K562 (cell line): ENCODE measurements at regions not wholly inside any gene's neighbourhood (a gene's known extent, or its start where the extent isn't known, plus 50 kb on each side); places are given as distances from the start of the nearest gene placed in this dataset.

Experiments
- ATAC-seq: fragments of 200-7000 bp; cut with Tn5 transposase; 3 replicates; pipeline ENCODE4 v1.9.1; 2020; ENCODE audit warnings: moderate library complexity
- BruUV-seq: library from RNA; stranded (reverse); fragments of 400-500 nt; replicated peaks from 2 replicates; lab custom pipeline; 2021; lab: Mats Ljungman, UMichigan
- CTCF ChIA-PET: fragments of 300-600 bp; formaldehyde crosslinking; extraction: SDS; loops from one replicate; lab custom pipeline; 2021; ENCODE audit warnings: low intra/inter-chr PET ratio; lab: Yijun Ruan, JAX
- POLR2A ChIA-PET: fragments of 300-600, 350-650 bp; sonication (Branson Sonifier 250); formaldehyde crosslinking; extraction: SDS; loops from one replicate; lab custom pipeline; 2021; ENCODE audit warnings: antibody characterized with exemption, inconsistent platforms; lab: Yijun Ruan, JAX
- DNase-seq, 4 experiments: peaks; one replicate each; pipeline versions ENCODE4 v3.0.0 to v3.0.0-alpha.2; 2011 to 2018; ENCODE audit warnings: low spot score in 3 of 4, mixed read lengths in 3 of 4; ENCODE audit errors: extremely low read depth in 1 of 4
- FAIRE-seq: peaks from 2 replicates; lab custom pipeline; 2011; peaks lifted over from hg19 to GRCh38; lab: Jason Lieb, UNC
- H2AFZ ChIP-seq: 2 replicates; pipeline ENCODE4 v1.6.0; 2011; ENCODE audit warnings: low read depth, low read length, control low read depth, inconsistent platforms
- H3K27ac ChIP-seq: fragments of 200-600 bp; 3 replicates; pipeline ENCODE4 v1.8.0; 2011; ENCODE audit warnings: low read depth, mild to moderate bottlenecking, control low read depth, inconsistent platforms, low read length, moderate library complexity, mixed read lengths; ENCODE audit errors: extremely low read depth
- H3K27me3 ChIP-seq, 2 experiments: fragments of 300-600 bp in 1 of 2; 2 replicates in 1 of 2; 3 replicates in 1 of 2; pipeline versions ENCODE4 v1.6.0 to v1.8.0; 2011; ENCODE audit warnings: inconsistent platforms in 2 of 2, low read length in 2 of 2, mild to moderate bottlenecking in 1 of 2, mixed read lengths in 1 of 2, moderate library complexity in 1 of 2; ENCODE audit not compliant: control insufficient read depth in 2 of 2, insufficient read depth in 2 of 2
- H3K36me3 ChIP-seq: fragments of 300-600 bp; 3 replicates; pipeline ENCODE4 v1.8.0; 2011; ENCODE audit warnings: mild to moderate bottlenecking, low read length, inconsistent platforms; ENCODE audit not compliant: control insufficient read depth, insufficient read depth
- H3K4me1 ChIP-seq, 2 experiments: fragments of 200-600 bp in 1 of 2; replicated peaks in 1 of 2; 2 replicates in 1 of 2; 3 replicates in 1 of 2; pipeline versions ENCODE4 v1.5.1 to v1.8.0; 2011; ENCODE audit warnings: inconsistent platforms in 2 of 2, low read length in 2 of 2, mild to moderate bottlenecking in 1 of 2, mixed read lengths in 1 of 2, moderate library complexity in 1 of 2; ENCODE audit not compliant: control insufficient read depth in 2 of 2, insufficient read depth in 2 of 2
- H3K4me2 ChIP-seq: 2 replicates; pipeline ENCODE4 v1.6.1; 2011; ENCODE audit warnings: low read length, control low read depth, inconsistent platforms, mixed read lengths; ENCODE audit not compliant: insufficient read depth
- H3K4me3 ChIP-seq: fragments of 200-600 bp; sonication (generic), shearing (Covaris generic); 2 replicates; pipeline ENCODE4 v1.5.1; 2016; ENCODE audit warnings: control low read depth, inconsistent platforms
- H3K79me2 ChIP-seq: fragments of 200-600 bp; 3 replicates; pipeline ENCODE4 v1.8.0; 2011; ENCODE audit warnings: low read length, inconsistent platforms; ENCODE audit not compliant: control insufficient read depth, insufficient read depth
- H3K9ac ChIP-seq, 2 experiments: 2 replicates each; pipeline versions ENCODE4 v1.6.0 to v1.6.1; 2011; ENCODE audit warnings: low read depth in 2 of 2, low read length in 2 of 2, control low read depth in 1 of 2, inconsistent platforms in 1 of 2, mild to moderate bottlenecking in 1 of 2, mixed read lengths in 1 of 2; ENCODE audit not compliant: insufficient read depth in 1 of 2
- H3K9me1 ChIP-seq: one replicate; pipeline ENCODE4 v1.6.0; 2011; ENCODE audit warnings: inconsistent platforms, mild to moderate bottlenecking, low read length, moderate library complexity; ENCODE audit not compliant: control insufficient read depth, insufficient read depth
- H3K9me3 ChIP-seq: replicated peaks from 2 replicates; pipeline ENCODE4 v1.5.1; 2011; ENCODE audit warnings: low read depth, low read length, inconsistent platforms; ENCODE audit not compliant: control insufficient read depth, insufficient read depth
- H4K20me1 ChIP-seq: replicated peaks from 2 replicates; pipeline ENCODE4 v1.6.1; 2011; ENCODE audit warnings: low read length, inconsistent platforms, mixed read lengths; ENCODE audit not compliant: control insufficient read depth, insufficient read depth
- CHD4 ChIP-seq: fragments of 200-600 bp; sonication (generic); IDR thresholded peaks from 3 replicates; pipeline ENCODE4 v1.6.1; 2012; ENCODE audit warnings: low read depth, mild to moderate bottlenecking, mixed read lengths, low read length, inconsistent platforms; ENCODE audit not compliant: insufficient read depth, insufficient replicate concordance, poor library complexity, severe bottlenecking
- HDAC2 ChIP-seq: fragments of 450-650 bp; IDR thresholded peaks from 2 replicates; pipeline ENCODE4 v1.6.1; 2016; ENCODE audit warnings: mild to moderate bottlenecking
- HSF4 ChIP-seq: fragments of 250-450 bp; sonication (Bioruptor Pico); IDR thresholded peaks from 2 replicates; pipeline ENCODE4 v2.1.2; 2022; ENCODE audit warnings: mild to moderate bottlenecking, moderate library complexity, borderline replicate concordance
- IRF2 ChIP-seq: sonication (generic); formaldehyde crosslinking; IDR thresholded peaks from 2 replicates; pipeline ENCODE4 v1.8.1; 2022; ENCODE audit warnings: mild to moderate bottlenecking, missing genetic modification reagents
- PTRF ChIP-seq: fragments of 450-650 bp; IDR thresholded peaks from 2 replicates; pipeline ENCODE4 v1.6.1; 2016; ENCODE audit warnings: mild to moderate bottlenecking, missing genetic modification characterization, missing compliant biosample characterization
- RCOR1 ChIP-seq, 2 experiments: IDR thresholded peaks; 2 replicates each; pipeline ENCODE4 v1.6.1; 2012; ENCODE audit warnings: low read depth in 2 of 2, low read length in 2 of 2, borderline replicate concordance in 1 of 2, improper control_type of control experiment in 1 of 2
- TOE1 ChIP-seq, 2 experiments: fragments of 450-650 bp in 1 of 2; sonication (generic) in 1 of 2; formaldehyde crosslinking in 1 of 2; IDR thresholded peaks; 2 replicates each; pipeline versions ENCODE4 v1.7.1 to v1.8.0; 2016 to 2022; ENCODE audit warnings: borderline replicate concordance in 2 of 2, mild to moderate bottlenecking in 2 of 2, antibody characterized with exemption in 1 of 2, inconsistent platforms in 1 of 2, low read depth in 1 of 2, missing genetic modification reagents in 1 of 2, moderate library complexity in 1 of 2
- ZC3H8 ChIP-seq: fragments of 450-650 bp; IDR thresholded peaks from 2 replicates; pipeline ENCODE4 v1.6.1; 2017
- ZNF695 ChIP-seq: fragments of 450-650 bp; formaldehyde crosslinking; IDR thresholded peaks from 2 replicates; pipeline ENCODE4 v1.4.0; 2020; ENCODE audit warnings: mild to moderate bottlenecking, moderate library complexity
- WGBS: fragments of 100-300 bp; shearing (Covaris generic); methylation state at CpG from one replicate; pipeline ENCODE4 v1.1.6; 2016; ENCODE audit warnings: low coverage, mixed read lengths; ENCODE audit not compliant: insufficient coverage; ENCODE audit errors: missing lambda C conversion rate; 5-methylcytosine and 5-hydroxymethylcytosine counted together
- in situ Hi-C: fragments of 300-500 bp; cut with MboI; formaldehyde crosslinking; loops from 4 replicates; pipeline ENCODE4 v1.15.0; 2018; ENCODE audit warnings: inconsistent platforms, mixed read lengths
- intact Hi-C: fragments of 100-400 bp; cut with micrococcal nuclease; formaldehyde crosslinking; loops from 2 replicates; pipeline ENCODE4 v1.14.2; 2022
- TF ChIP-seq, protein P1 (sequence below): fragments of 250-450 bp; sonication (Bioruptor Pico); IDR thresholded peaks from 2 replicates; pipeline ENCODE4 v1.8.0; 2022; ENCODE audit warnings: moderate library complexity, mild to moderate bottlenecking, inconsistent platforms
- TF ChIP-seq, protein P2 (sequence below): IDR thresholded peaks from 3 replicates; pipeline ENCODE4 v1.6.1; 2011; ENCODE audit warnings: borderline replicate concordance, mild to moderate bottlenecking; ENCODE audit not compliant: insufficient read length, insufficient read depth
- TF ChIP-seq, protein P3 (sequence below): sonication (generic); formaldehyde crosslinking; IDR thresholded peaks from 2 replicates; pipeline ENCODE4 v1.8.1; 2023; ENCODE audit warnings: mild to moderate bottlenecking, missing genetic modification reagents
- TF ChIP-seq, protein P4 (sequence below): fragments of 450-650 bp; formaldehyde crosslinking; IDR thresholded peaks from 2 replicates; pipeline ENCODE4 v1.4.0; 2020; ENCODE audit warnings: mild to moderate bottlenecking, mixed read lengths
- TF ChIP-seq, protein P5 (sequence below): fragments of 450-650 bp; IDR thresholded peaks from 2 replicates; pipeline ENCODE4 v1.6.1; 2014; ENCODE audit warnings: low read depth, mild to moderate bottlenecking, moderate library complexity, borderline replicate concordance

DNA sequence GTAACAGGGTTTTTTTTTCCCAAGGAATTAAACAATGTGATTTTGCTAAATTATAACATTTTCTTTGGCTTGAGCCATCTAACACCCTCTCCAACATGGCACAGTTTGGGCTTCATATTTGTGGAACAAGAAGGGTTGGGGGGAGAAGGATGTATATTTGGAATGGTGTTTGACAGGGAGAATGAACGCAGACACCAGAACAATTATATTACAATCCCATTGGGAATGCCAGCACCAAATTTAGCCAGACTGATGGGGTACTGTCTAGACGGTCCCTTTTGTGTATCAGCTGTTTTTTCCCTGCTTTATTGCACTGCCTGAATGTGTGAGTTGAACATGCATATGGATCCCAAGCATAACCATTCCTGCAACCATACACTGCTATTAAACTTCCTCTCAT is 130.9 kb upstream of the TMEM161B start (continued):
- TF ChIP-seq TOE1 (IDR thresholded peaks at IDR 0.05; ENCODE audit: borderline replicate concordance) (no peak), TOE1 (CRISPR knock-in tag; IDR thresholded peaks at IDR 0.05; ENCODE audit: borderline replicate concordance, low read depth) (no peak), IRF2 (CRISPR knock-in tag) (no peak), ZNF695 (no peak), ZC3H8 (no peak)
- TF ChIP-seq, protein P1, sequence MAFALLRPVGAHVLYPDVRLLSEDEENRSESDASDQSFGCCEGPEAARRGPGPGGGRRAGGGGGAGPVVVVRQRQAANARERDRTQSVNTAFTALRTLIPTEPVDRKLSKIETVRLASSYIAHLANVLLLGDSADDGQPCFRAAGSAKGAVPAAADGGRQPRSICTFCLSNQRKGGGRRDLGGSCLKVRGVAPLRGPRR (CRISPR knock-in tag) = no peak
- TF ChIP-seq, protein P2, sequence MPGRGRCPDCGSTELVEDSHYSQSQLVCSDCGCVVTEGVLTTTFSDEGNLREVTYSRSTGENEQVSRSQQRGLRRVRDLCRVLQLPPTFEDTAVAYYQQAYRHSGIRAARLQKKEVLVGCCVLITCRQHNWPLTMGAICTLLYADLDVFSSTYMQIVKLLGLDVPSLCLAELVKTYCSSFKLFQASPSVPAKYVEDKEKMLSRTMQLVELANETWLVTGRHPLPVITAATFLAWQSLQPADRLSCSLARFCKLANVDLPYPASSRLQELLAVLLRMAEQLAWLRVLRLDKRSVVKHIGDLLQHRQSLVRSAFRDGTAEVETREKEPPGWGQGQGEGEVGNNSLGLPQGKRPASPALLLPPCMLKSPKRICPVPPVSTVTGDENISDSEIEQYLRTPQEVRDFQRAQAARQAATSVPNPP = no peak
- TF ChIP-seq, protein P3, sequence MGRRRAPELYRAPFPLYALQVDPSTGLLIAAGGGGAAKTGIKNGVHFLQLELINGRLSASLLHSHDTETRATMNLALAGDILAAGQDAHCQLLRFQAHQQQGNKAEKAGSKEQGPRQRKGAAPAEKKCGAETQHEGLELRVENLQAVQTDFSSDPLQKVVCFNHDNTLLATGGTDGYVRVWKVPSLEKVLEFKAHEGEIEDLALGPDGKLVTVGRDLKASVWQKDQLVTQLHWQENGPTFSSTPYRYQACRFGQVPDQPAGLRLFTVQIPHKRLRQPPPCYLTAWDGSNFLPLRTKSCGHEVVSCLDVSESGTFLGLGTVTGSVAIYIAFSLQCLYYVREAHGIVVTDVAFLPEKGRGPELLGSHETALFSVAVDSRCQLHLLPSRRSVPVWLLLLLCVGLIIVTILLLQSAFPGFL = no peak

DNA sequence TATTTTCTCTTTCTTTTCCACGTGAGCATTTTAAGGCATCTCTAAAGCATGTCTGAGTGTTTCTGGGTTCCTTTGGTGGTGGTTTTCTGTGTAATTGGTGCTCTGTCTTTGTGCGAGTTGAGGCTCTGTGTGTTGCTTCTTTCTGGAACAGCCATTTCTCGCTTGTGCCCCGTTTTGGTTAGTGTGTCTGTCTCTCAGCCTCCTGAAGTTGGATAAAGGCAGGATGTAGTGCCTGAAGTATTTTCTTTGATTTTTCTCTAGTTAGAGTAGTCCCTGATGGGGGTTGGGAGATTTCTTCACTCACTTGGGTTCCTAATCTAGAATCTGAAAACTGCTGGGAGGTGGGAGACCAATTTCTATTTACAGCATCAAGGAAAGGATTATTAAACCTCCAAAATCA is 129.7 kb upstream of the TMEM161B start:
- ChIA-PET CTCF (no interaction called here), POLR2A (no interaction called here)
- H2AFZ ChIP-seq = peak overlapping the region; percentile 41; the same call in 1 of the 2 replicates
- no peak for DNase-seq
- no peaks in the 10 kb centered on the region; a peak in 1 of 5 replicates for H3K4me1 ChIP-seq
- no peak overlapping the region for H3K27ac ChIP-seq
- FAIRE-seq = no peak
- no peaks in the 10 kb centered on the region for H3K36me3 ChIP-seq
- 7% methylated on average over 4 of the region's 4 CpGs for WGBS
- H3K27me3 ChIP-seq = no peaks in the 10 kb centered on the region
- H3K4me3 ChIP-seq = no peak overlapping the region
- H3K9me1 ChIP-seq = no peaks in the 10 kb centered on the region
- no peak overlapping the region for H3K4me2 ChIP-seq
- no peak overlapping the region for H3K9ac ChIP-seq
- no peaks in the 10 kb centered on the region for H3K79me2 ChIP-seq
- intact Hi-C loops = no loop called here
- BruUV-seq = no TSS peak
- in situ Hi-C loops = no loop called here
- H3K9me3 ChIP-seq = no peaks in the 10 kb centered on the region
- peak; percentile 45; the same call in 1 of the 3 replicates for ATAC-seq
- no peaks in the 10 kb centered on the region for H4K20me1 ChIP-seq
- TF ChIP-seq HSF4 (CRISPR knock-in tag) (no peak), CHD4 (no peak), HDAC2 (no peak), PTRF (tag) (no peak), RCOR1 (IDR thresholded peaks at IDR 0.05; ENCODE audit: borderline replicate concordance in 1 of 2, low read depth in 2 of 2, low read length in 2 of 2) (no peak)
- TF ChIP-seq, protein P1 (CRISPR knock-in tag) = no peak
- TF ChIP-seq, protein P4, sequence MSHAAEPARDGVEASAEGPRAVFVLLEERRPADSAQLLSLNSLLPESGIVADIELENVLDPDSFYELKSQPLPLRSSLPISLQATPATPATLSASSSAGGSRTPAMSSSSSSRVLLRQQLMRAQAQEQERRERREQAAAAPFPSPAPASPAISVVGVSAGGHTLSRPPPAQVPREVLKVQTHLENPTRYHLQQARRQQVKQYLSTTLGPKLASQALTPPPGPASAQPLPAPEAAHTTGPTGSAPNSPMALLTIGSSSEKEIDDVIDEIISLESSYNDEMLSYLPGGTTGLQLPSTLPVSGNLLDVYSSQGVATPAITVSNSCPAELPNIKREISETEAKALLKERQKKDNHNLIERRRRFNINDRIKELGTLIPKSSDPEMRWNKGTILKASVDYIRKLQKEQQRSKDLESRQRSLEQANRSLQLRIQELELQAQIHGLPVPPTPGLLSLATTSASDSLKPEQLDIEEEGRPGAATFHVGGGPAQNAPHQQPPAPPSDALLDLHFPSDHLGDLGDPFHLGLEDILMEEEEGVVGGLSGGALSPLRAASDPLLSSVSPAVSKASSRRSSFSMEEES = no peak
- TF ChIP-seq, protein P5, sequence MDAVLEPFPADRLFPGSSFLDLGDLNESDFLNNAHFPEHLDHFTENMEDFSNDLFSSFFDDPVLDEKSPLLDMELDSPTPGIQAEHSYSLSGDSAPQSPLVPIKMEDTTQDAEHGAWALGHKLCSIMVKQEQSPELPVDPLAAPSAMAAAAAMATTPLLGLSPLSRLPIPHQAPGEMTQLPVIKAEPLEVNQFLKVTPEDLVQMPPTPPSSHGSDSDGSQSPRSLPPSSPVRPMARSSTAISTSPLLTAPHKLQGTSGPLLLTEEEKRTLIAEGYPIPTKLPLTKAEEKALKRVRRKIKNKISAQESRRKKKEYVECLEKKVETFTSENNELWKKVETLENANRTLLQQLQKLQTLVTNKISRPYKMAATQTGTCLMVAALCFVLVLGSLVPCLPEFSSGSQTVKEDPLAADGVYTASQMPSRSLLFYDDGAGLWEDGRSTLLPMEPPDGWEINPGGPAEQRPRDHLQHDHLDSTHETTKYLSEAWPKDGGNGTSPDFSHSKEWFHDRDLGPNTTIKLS = no peak
